Fibroblast of skin of back (primary cell): ENCODE measurements at regions not wholly inside any gene's neighbourhood (a gene's known extent, or its start where the extent isn't known, plus 50 kb on each side); places are given as distances from the start of the nearest gene placed in this dataset.
"Not testable (repeated sequence)": the region's sequence is repeated elsewhere in the genome, so short reads cannot be mapped to it uniquely, and the experiment has no call there.

Experiments used
- DNase-seq: peaks from one replicate; pipeline ENCODE4 v3.0.0-alpha.2; 2013

DNA sequence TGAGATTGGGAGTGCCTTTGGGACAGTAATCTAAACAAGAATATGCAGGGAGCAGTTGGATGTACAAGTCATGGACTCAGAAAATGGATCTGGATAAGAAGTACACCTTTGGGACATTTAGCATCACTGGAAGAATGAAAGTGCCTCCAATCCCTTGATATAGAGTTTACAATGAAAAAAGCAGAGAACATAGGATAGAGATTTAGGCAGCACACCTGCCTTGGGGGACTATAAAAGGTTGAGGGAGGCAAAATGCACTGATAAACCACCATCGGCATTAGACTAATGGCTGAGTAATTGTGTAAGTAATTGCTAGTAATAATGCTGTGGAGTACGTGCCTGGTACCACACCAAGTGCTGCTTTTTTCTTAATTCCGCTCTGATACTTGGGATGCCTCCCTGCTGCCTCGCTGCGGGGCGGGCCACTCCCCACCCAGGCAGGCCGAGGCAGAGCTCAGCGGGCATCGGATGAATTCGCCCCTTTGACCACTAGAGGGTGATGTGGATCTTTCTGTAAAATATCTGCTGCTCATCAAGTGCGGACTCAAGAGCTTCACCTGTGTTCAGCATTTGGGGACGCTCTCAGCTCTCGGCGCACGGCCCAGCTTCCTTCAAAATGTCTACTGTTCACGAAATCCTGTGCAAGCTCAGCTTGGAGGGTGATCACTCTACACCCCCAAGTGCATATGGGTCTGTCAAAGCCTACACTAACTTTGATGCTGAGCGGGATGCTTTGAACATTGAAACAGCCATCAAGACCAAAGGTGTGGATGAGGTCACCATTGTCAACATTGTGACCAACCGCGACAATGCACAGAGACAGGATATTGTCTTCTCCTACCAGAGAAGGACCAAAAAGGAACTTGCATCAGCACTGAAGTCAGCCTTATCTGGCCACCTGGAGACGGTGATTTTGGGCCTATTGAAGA lies 99.9 kb downstream of the ANKRD18B start:
- peak; percentile 66 for DNase-seq

DNA sequence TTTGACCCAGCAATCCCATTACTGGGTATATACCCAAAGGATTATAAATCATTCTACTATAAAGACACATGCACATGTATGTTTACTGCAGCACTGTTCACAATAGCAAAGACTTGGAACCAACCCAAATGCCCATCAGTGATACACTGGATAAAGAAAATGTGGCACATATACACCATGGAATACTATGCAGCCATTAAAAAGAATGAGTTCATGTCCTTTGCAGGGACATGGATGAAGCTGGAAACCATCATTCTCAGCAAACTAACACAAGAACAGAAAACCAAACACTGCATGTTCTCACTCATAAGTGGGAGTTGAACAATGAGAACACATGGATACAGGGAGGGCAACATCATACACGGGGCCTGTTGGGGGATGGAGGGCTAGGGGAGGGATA lies 104.3 kb downstream of the ANKRD18B start:
- DNase-seq: not testable (repeated sequence)

DNA sequence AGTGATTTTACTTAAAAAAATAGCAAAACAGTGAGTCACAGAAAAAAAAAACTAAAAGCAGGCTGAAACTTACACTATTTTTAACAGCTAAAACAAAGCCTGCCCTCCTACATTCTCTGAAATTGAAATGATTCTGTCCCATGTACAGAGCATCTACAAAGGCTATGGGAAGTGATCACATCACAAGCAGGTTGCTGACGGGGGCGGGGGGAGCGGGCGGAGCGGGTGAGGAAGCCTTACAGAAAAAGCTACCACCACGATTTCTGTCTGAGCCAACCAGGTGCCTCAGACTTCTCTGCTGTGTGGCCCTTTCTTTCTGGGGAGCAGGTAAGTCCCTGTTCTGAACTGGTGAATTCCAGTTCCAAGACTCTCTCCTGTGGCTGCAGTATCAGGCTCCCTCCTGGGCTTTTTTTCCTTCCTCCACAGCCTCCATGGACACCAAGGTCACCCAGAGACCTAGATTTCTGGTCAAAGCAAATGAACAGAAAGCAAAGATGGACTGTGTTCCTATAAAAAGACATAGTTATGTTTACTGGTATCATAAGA lies 104.9 kb downstream of the ANKRD18B start:
- DNase-seq: no peak

DNA sequence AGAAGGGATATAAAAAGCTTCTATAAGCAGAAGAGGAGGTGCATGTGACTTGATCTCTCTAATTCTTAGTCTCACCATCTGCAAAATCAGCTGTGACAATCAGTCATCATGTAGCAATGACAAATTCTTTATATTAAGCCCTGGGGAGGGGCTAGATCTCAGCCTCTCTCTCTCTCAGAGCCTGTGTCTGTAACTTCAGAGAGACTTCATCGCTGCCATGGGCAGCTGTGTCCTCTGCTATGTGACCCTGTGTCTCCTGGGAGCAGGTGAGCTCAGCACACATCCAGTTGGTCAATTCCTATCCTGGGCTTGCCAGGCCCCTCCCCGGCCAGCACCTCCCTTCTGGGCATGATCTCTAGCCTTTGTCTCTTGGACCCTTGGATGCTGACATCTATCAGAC lies 109.6 kb downstream of the ANKRD18B start:
- no peak for DNase-seq

DNA sequence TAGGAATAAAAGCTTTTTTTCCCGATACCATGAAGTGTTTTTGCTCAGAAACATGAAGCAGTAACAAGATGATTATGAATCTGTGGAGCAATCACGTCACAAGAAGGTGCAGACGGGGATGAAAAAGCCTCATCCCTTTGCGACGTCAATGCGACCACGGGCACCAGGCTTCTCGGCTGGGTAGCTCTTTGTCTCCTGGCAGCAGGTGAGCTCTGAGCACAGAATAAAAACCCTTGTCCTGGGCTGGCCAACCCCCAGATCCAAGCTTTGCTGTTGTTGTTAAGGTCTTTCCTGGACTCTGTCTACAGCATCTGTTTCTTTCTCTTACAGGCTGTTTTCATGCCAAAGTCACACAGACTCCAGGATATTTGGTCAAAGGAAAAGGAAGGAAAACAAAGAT lies 113.8 kb downstream of the ANKRD18B start:
- DNase-seq: no peak

DNA sequence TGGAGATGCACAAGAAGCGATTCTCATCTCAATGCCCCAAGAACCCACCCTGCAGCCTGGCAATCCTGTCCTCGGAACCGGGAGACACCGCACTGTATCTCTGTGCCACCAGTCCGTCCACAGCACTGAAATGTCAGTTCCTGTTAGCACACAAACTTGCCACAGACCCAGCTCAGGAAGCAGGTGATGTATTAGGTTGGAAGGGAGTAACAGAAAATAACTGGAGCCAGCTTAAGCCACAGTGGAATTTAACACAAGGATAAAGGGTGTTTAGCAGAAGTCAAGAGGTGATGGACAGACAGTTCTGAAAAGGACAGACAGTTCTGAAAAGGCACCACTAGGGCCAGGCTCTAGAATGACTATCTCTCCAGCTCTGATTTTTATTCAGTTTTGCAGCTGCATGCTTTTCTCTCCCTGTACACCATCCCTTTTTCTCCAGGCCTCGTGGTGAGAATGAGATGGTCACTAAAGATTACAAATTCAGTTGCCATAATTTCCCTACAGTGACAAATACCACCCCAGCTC lies 114.4 kb downstream of the ANKRD18B start:
- no peak for DNase-seq

DNA sequence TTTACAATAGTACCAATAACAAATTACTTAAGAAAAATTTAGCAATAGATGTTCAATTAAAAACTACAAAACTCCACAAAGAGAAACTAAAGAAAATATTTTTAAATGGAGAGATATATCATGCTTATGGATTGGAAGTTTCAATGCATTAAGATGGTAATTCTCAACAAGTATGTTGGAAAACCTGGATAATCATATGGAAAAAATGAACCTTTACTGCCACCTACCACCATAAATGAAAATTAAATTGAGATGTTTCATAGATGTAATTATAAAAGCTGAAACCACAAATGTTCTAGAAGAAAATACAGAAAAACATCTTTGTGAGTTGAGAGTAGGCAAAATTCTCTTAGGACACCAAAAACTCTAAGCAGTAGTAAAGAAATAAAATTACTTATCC lies 121.7 kb downstream of the ANKRD18B start:
- DNase-seq: no peak

DNA sequence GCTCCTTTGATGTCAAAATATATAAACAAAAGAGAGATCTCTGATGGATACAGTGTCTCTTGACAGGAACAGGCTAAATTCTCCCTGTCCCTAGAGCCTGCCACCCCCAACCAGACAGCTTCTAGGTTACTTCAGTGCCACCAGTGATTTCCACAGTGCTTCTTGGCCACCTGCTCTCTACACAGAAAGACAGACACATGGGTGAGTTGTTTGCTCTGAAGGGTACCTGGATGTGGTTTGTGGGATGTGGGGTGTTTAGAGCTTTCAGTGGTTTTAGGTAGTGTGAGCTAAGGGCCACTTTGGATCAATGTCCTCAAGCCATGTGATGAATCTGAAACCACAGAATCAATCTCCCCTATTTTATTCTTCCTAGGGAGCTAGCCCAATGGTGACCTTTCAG lies 125.4 kb downstream of the ANKRD18B start:
- DNase-seq: no peak

DNA sequence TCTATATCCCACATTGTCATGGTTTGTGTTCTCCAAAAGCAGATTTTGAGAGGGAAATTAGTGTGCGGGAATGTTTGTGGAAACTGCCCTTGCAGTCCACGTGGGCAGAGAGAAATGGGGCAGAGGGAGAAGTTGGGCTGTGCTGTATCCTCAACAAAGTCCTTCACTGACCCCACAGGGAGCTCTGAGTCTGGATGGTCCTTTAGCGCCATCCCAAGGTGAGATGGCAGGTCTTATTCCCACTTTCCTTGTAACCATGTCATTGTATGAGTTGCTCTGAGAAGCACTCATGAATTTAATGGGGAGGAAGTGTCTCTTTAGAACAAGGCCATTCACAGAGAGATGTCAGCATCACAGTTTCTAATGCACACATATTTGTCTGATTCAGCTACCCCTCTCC lies 127.1 kb downstream of the ANKRD18B start:
- no peak for DNase-seq

DNA sequence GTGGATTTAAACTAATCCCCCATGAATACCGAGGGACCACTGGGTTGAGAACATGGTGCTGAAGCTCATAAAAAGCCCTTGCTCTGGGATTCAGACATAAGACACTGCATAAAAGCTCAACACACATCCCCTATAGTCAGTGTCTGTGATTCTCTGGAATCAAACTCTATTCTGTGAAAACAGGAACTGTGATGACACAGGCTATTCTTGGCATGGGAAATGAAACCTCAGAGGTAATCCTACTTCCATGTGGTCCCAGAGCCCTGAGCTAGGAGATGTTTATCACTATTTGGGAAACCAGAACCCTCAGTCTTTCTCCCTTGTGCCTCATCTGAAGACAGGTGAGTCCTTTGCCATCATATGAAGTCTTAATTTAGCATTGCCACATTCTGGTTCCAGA lies 135.4 kb upstream of the PRSS3 start:
- no peak for DNase-seq

DNA sequence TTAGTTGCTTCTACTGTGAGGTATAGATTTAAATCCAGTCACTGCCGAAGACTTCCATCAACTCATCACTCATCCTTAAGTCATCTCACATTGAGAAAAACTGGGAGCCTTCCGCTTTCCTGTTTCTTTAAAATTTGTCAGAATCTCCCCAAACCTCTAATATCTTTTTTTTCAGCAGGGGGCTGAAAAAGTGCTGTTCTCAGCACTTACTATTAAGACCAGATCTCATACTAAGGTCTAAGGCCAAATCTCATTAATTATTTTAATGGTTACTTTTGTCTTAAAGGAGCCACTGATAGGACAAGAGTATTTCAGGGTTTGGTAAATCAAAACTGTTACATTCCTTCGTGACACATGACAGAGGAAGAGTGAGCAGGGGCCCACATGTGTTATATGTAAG lies 134.6 kb upstream of the PRSS3 start:
- DNase-seq: no peak

DNA sequence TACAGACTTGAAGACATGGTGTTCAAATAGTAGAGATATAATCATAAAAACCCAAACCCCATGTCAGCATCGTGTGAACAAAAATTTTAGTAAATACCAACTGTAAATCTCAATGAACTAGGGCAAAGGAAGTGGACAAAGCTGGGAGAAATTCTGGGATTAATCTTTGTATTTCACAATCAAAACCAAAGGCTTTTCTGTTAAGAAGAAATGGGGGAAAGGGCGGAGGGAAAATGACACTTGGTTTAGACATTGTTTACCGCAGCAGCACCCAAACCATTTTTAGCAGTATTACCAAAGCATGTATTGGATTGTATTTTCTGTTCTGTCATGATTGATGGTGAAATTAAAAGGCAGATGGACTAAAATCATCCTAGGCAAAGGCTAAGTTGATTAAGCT lies 134.2 kb upstream of the PRSS3 start:
- DNase-seq: no peak

DNA sequence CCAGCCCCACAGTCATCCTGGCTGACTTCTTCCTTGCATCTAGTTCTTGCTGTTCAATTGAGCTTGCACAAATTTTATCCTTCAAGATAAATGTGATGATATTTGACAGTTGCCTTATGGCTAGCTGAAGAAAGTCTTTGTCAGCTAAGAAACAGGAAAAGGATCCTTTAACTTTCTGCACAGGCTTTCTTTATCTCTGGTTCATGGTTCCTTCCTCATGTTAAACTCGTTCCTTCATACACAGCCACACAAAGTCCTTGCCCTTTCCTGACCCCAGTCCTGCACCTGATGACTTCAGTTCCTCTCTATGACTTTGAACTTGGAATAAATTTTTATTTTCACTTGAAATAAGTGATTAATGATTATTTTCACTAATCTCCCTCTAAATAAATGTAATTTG lies 132.5 kb upstream of the PRSS3 start:
- no peak for DNase-seq

DNA sequence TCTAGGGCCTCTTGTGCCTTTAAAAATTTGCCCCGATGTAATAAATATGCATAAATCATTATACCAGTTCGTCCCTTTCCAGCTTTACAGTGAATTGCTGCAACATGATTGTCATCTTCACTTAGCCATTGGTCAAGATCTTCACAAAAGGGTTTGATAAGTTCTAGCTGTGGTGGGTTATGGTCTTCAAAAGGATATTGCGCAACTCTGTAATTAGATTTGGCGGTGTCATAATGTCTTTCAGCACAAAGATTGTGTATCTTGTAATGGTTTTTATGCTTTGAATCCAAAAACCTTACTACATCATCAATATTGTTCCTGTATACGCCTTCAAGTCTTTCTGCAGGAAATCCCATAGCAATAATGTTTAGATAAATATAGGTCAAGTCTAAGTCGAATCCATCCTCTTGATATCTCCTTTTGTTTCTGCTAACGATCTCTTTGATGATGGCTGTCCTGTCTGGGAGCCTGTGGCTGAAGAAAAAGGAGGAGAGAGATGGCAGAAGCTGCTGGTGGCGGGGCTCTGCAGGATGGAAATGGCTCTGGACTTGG lies 119.1 kb upstream of the PRSS3 start:
- not testable (repeated sequence) for DNase-seq

DNA sequence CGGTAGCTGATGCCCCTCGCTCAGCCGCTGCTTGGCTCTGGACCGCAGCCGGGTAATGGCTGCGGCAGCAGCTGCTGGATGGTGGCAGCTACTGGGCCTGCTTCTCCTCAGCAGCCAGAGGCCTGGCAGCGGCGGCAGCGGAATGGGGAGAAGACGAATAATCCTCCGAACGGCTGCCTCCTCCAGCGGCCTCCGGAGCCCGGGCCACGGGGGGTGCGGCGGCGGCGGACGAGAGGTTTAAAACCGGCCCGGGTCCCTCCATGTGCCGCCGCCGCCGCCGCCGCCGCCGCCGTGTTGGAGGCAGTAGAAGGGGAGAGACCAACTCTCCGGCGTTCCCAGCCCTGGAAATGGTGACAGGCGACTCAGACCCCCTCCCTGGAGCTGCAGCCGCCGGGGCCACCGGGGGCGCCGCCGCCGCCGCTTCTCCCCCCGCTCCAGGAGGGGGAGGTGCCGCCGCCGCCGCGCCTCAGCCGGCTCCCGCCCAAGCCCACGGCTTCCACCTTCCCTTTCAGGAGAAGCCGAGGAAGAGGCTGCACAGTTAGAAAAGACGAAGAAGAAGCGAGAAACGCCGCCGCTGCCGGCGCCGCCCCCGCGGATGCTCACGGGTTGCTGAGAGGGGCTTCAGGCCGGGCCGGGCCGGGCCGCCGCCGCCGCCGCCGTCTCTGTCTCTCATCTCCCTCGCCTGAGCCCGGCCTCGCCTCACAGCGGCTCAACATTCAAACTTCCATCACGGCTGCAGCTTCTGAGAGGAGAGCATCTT lies 118.4 kb upstream of the PRSS3 start:
- DNase-seq: peak; percentile 31

DNA sequence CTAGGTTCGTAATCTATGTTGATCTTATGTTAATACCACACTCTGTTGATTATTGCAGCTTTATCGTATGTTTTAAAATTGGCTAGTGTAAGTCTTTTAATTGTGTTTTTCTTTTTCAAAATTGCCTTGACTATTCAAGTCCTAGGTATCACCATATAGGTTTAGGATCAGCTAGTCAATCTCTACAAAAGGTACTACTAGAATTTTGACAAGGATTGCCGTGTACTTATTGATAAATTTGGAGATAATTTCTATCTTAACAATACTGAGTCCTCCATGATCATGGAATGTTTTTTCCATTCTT lies 117.9 kb upstream of the PRSS3 start:
- no peak for DNase-seq

DNA sequence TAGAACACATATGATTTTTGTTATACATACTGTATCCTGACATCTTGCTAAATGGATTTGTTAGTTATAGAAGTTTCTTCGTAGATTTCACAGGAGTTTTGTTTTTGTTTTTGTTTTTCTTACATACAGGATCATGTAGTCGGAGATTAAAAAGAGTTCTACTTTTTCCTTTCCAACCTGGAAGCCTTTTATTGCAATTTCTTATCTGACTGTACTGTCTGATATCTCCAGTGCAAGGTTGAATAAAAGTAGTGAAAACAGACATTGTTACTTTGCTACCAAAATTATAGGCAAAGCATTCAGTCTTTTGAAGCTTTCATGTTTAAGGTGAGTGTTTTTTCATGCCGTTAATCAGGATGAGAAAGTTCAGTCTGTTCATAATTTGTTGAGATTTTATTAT lies 117.4 kb upstream of the PRSS3 start:
- no peak for DNase-seq

DNA sequence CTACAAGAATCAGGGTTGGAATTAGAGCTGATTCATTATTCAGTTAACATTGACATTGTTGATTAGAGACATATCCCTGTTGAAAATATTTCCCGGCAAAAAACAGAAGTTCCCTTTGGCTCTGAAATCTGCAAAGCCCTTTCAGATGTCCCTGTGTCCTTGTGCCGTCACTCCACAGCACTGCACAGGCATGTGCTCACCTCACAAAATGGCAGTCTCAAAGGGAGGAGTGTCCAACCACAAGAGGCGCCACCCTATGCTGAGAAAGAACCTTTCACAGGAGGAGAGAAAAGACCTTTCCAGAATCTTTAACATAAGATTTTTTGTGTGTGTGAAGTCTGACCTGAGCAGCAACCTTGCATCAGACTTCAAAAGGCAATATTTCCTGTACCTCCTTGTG lies 112.8 kb upstream of the PRSS3 start:
- no peak for DNase-seq

DNA sequence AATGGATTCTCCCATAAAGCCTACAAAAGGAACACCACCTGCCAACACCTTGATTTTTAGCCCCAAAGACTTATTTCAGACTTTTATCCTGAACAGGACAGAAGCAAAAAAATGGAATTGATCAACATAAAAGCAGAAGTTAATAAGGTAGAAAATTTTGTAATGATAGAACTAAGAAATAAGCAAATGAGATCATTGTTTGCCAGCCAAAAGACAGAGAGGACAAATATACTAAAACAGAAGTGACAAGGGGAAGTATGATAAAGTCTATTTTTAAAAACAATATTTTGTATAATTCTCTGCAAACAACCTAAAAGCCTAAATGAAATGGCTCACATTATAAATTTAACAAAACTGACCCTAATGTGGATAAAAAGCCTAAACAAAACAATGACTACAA lies 110.5 kb upstream of the PRSS3 start:
- no peak for DNase-seq

DNA sequence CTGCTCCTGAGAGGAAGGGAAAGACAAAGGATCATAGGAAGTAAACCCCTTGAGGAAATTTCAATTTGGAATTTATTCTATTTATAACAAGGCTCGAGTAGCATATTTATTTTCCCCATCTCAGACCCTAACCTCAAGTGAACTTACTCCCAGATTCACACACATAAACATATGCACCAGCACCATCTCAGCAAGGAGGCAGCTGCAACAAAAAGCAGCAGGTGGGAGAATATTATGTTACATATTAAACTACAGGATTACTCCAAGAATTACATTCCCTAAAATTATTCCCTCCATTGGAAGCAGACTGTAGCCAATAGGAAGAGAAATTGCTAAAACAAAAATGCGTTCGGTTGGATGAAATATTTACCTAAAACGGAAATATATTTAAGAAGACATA lies 108.4 kb upstream of the PRSS3 start:
- no peak for DNase-seq

DNA sequence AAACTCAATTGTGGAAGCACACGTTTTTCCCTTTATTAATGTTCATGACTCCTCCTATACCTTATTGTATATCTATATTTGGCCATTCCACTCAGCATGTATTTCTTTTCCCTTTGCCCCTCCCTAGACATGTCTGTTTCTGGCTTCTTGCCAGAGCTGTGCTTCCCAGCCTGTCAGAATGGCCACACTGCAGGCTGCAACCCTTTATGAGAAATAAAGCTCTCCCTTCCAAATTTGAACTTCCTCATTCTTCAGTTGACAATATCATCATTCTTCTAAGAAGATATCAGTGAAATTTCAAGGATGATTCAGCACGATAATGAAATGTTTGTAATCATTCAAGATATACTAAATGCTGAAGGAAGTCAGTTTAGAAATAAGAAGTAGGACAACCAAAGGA lies 107.6 kb upstream of the PRSS3 start:
- peak; percentile 4 for DNase-seq

DNA sequence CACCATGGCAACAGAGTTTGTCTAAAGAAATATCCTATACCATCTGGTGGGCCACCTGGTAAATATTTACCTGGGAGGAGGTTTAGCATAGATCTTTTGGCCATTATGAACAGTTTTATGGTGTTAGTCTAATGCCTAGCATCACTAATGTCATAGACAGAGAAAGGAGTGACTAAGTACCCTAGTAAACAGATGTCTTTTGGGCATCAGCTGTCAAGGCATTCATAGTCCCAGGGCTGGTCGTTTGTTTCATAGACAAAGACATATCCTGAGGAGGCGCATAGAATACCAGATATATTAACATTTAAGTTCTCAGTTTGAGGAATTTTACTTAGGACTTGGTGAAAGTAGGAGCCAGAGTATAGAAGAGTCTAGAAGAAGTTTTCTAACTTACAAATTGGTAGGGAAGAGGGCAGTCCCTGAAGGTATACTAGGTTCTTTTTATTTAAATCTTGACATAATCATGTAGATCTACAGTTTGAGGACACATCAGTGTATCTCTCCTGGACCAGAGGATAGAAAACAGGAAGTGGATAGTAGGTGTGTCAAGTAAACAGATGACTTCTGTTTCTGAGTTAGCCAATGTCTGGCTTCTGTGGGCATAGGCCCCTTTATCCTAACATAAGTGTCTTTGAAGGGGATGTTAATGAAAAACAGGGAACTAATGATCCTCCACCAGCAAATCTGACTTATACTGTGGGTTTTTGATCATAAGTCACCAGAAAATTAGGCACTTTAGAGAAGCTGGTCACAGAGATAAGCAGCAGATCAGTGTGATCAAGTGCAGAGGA lies 105.0 kb upstream of the PRSS3 start:
- DNase-seq: no peak

DNA sequence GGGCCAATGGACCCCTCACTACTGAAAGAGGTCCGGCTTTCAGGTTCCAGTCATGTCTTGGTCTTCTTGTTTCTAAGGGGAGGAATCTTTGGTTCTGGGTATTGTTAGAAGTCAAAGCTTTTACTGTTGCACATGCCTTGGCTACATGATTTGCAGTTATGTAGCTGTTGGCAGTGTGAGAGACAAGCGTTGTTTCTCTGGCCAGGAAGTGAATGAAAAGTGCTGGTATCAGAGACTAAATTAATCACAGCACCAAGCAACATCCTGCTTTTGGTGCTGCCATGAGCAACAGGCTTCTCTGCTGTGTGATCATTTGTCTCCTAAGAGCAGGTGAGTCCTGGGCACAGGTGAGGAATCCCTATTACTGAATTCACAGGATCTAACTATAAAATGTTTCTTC lies 100.1 kb upstream of the PRSS3 start:
- no peak for DNase-seq
